ENCODE measurements at regions not wholly inside any gene's neighbourhood (a gene's known extent, or its start where the extent isn't known, plus 50 kb on each side); places are given as distances from the start of the nearest gene placed in this dataset.

DNA sequence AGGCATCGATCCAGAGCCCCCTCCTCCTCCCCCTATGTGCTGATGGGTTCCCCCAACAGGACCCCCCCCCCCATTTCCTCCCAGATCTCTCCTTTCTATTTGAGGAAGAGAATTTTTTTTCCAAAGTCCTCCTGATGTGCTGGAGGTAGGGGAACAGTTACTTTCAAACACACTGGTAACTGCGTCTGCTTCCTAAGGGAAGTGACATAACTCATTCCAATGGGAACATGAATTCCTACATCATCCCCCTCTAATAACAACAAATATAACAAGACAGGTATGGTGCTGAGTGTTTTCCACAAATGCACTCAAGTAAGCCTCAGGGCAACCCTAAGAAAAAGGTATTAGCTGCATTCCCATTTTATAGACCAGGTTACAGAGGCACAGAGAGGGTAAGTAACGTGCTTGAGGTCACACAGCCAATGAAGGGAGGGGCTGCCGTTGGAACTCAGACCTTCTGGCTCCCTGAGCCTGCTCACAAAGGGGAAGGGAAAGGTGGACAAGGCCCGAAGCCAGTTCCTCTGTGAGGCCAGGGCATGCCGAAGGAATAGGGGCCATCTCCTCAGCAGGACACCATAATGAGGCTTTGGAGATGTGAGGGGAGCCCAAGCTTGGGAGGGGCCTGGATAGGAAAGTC is 121.1 kb upstream of the NCOR2 start:
- TF ChIP-seq TAF1 (IDR thresholded peaks at IDR 0.05; ENCODE audit: low read depth, low read length) (no peak), PAX5 (IDR thresholded peaks at IDR 0.05; ENCODE audit: insufficient read depth, low read length, severe bottlenecking) (no peak), POLR2A (IDR thresholded peaks at IDR 0.05; ENCODE audit: low read depth, low read length) (no peak), POLR2AphosphoS5 (IDR thresholded peaks at IDR 0.05; ENCODE audit: low read depth, low read length) (no peak), SPI1 (IDR thresholded peaks at IDR 0.05; ENCODE audit: low read depth, low read length) (no peak), POU2F2 (IDR thresholded peaks at IDR 0.05; ENCODE audit: low read depth, low read length) (no peak)

Data from GM12891 (cell line).